OCI-LY1 (cell line): ENCODE measurements at regions not wholly inside any gene's neighbourhood (a gene's known extent, or its start where the extent isn't known, plus 50 kb on each side); places are given as distances from the start of the nearest gene placed in this dataset.

Experiments used
- H2AFZ ChIP-seq: fragments of 200-600 bp; sonication (generic), shearing (Covaris generic); 2 replicates; pipeline ENCODE4 v1.6.0; 2014; ENCODE audit warnings: antibody characterized with exemption, mild to moderate bottlenecking, low read length
- H3F3A ChIP-seq: fragments of 200-600 bp; sonication (generic), shearing (Covaris generic); 2 replicates; pipeline ENCODE4 v1.6.0; 2014; ENCODE audit warnings: mild to moderate bottlenecking, antibody characterized with exemption, low read length, moderate library complexity; ENCODE audit not compliant: insufficient read depth
- H3K27ac ChIP-seq: fragments of 200-600 bp; sonication (generic); 2 replicates; pipeline ENCODE4 v1.5.1; 2014; ENCODE audit warnings: low read length, mixed run types, mild to moderate bottlenecking, low read depth; ENCODE audit not compliant: poor library complexity, severe bottlenecking
- H3K27me3 ChIP-seq: fragments of 200-600 bp; sonication (generic); 2 replicates; pipeline ENCODE4 v1.6.0; 2014; ENCODE audit warnings: antibody characterized with exemption, mild to moderate bottlenecking, low read length, moderate library complexity; ENCODE audit not compliant: insufficient read depth
- H3K36me3 ChIP-seq: fragments of 200-600 bp; sonication (generic); 2 replicates; pipeline ENCODE4 v1.6.1; 2014; ENCODE audit warnings: mild to moderate bottlenecking, antibody characterized with exemption, low read length, moderate library complexity, mixed read lengths; ENCODE audit not compliant: insufficient read depth
- H3K4me1 ChIP-seq: fragments of 200-600 bp; sonication (generic); 2 replicates; pipeline ENCODE4 v1.5.1; 2014; ENCODE audit warnings: mild to moderate bottlenecking, low read length, moderate library complexity; ENCODE audit not compliant: insufficient read depth, severe bottlenecking
- H3K4me2 ChIP-seq: fragments of 200-600 bp; sonication (generic), shearing (Covaris generic); 2 replicates; pipeline ENCODE4 v1.6.1; 2014; ENCODE audit warnings: low read length
- H3K4me3 ChIP-seq: fragments of 200-600 bp; sonication (generic); 2 replicates; pipeline ENCODE4 v1.5.1; 2014; ENCODE audit warnings: low read length, low read depth, mild to moderate bottlenecking, mixed read lengths; ENCODE audit not compliant: poor library complexity, severe bottlenecking
- H3K79me2 ChIP-seq: fragments of 200-600 bp; shearing (Covaris generic); 2 replicates; pipeline ENCODE4 v1.6.1; 2016; ENCODE audit warnings: mixed run types, low read length, mixed read lengths; ENCODE audit not compliant: insufficient read depth
- H3K9ac ChIP-seq: fragments of 200-600 bp; sonication (generic), shearing (Covaris generic); 2 replicates; pipeline ENCODE4 v1.6.1; 2014; ENCODE audit warnings: mild to moderate bottlenecking, low read length, mixed read lengths
- H3K9me2 ChIP-seq: fragments of 200-600 bp; sonication (generic), shearing (Covaris generic); 2 replicates; pipeline ENCODE4 v1.6.1; 2014; ENCODE audit warnings: low read depth, mild to moderate bottlenecking, low read length, mixed read lengths
- H3K9me3 ChIP-seq: fragments of 200-600 bp; shearing (Covaris generic); 2 replicates; pipeline ENCODE4 v1.6.1; 2014; ENCODE audit warnings: low read length, mixed read lengths
- H4K20me1 ChIP-seq: fragments of 200-600 bp; sonication (generic), shearing (Covaris generic); 2 replicates; pipeline ENCODE4 v1.6.0; 2016; ENCODE audit warnings: mild to moderate bottlenecking, low read length; ENCODE audit not compliant: insufficient read depth
- EZH2 ChIP-seq: fragments of 200-600 bp; sonication (generic), shearing (Covaris generic); IDR thresholded peaks from 2 replicates; pipeline ENCODE4 v1.8.0; 2017; ENCODE audit warnings: borderline replicate concordance, mixed run types, mild to moderate bottlenecking, antibody characterized with exemption, low read length, moderate library complexity, mixed read lengths
- TF ChIP-seq, protein P1 (sequence below): fragments of 200-600 bp; sonication (generic), shearing (Covaris generic); IDR thresholded peaks from 2 replicates; pipeline ENCODE4 v1.5.1; 2017; ENCODE audit warnings: mild to moderate bottlenecking, antibody characterized with exemption, low read length, moderate library complexity, mixed read lengths

DNA sequence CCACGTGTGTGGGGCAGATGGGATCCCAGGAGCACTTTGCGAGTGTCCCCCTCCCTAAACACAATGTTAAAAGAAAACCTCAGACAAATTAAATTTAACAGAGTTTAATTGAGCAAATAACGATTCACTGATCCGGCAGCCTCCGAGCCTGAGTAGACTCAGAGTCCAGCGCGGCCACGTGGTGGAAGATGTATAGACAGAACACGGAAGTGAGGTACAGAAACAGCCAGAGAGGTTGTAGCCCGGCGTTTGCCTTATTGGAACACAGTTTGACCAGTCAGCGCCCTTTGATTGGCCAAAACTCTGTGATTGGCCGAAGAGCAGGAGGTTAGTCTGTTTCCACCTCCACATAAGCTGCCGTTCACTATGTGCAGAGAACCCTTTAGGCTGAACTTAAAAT, 363.0 kb upstream of the IRX2 start:
- H3K4me3 ChIP-seq: no peak overlapping the region
- no peaks in the 10 kb centered on the region for H3K27me3 ChIP-seq
- H3K79me2 ChIP-seq: no peaks in the 10 kb centered on the region
- no peaks in the 10 kb centered on the region for H3K9me3 ChIP-seq
- no peaks in the 10 kb centered on the region for H3K9me2 ChIP-seq
- TF ChIP-seq, protein P1, sequence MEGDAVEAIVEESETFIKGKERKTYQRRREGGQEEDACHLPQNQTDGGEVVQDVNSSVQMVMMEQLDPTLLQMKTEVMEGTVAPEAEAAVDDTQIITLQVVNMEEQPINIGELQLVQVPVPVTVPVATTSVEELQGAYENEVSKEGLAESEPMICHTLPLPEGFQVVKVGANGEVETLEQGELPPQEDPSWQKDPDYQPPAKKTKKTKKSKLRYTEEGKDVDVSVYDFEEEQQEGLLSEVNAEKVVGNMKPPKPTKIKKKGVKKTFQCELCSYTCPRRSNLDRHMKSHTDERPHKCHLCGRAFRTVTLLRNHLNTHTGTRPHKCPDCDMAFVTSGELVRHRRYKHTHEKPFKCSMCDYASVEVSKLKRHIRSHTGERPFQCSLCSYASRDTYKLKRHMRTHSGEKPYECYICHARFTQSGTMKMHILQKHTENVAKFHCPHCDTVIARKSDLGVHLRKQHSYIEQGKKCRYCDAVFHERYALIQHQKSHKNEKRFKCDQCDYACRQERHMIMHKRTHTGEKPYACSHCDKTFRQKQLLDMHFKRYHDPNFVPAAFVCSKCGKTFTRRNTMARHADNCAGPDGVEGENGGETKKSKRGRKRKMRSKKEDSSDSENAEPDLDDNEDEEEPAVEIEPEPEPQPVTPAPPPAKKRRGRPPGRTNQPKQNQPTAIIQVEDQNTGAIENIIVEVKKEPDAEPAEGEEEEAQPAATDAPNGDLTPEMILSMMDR: no peak
- TF ChIP-seq EZH2: no peak
- no peak overlapping the region for H2AFZ ChIP-seq
- H3F3A ChIP-seq: no peaks in the 10 kb centered on the region
- no peaks in the 10 kb centered on the region for H3K36me3 ChIP-seq
- no peak overlapping the region for H3K27ac ChIP-seq
- no peak overlapping the region for H3K9ac ChIP-seq
- H4K20me1 ChIP-seq: no peaks in the 10 kb centered on the region
- no peak overlapping the region for H3K4me2 ChIP-seq
- H3K4me1 ChIP-seq: no peaks in the 10 kb centered on the region

DNA sequence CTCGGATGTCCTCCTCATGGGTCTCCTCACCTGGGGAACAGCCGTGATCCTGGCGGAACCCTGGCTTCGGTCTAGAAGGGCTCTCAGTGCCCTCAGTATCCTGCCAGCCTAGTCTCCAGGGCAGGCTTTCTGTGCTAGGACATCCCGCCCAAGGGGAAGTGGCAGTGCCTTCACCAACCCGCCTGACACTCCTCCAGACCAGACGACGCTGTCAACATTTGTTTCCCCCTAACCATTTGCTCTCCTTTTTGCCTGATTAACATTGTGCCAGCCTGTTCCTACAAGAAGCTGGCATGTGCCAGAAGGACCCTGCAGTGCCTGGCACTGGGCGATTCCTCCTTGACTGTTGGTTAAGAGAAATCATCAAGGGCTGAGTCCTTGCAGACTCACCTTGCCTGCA, 358.9 kb upstream of the IRX2 start:
- H3K9ac ChIP-seq: no peak overlapping the region
- H3K36me3 ChIP-seq: no peaks in the 10 kb centered on the region
- H3K79me2 ChIP-seq: no peaks in the 10 kb centered on the region
- H4K20me1 ChIP-seq: no peaks in the 10 kb centered on the region
- no peaks in the 10 kb centered on the region for H3F3A ChIP-seq
- H3K4me2 ChIP-seq: no peak overlapping the region
- no peaks in the 10 kb centered on the region for H3K9me2 ChIP-seq
- no peaks in the 10 kb centered on the region for H3K27me3 ChIP-seq
- H3K27ac ChIP-seq: no peak overlapping the region
- no peaks in the 10 kb centered on the region for H3K9me3 ChIP-seq
- no peak overlapping the region for H3K4me3 ChIP-seq
- H2AFZ ChIP-seq: no peak overlapping the region
- TF ChIP-seq EZH2: no peak
- TF ChIP-seq, protein P1: no peak
- H3K4me1 ChIP-seq: no peaks in the 10 kb centered on the region

DNA sequence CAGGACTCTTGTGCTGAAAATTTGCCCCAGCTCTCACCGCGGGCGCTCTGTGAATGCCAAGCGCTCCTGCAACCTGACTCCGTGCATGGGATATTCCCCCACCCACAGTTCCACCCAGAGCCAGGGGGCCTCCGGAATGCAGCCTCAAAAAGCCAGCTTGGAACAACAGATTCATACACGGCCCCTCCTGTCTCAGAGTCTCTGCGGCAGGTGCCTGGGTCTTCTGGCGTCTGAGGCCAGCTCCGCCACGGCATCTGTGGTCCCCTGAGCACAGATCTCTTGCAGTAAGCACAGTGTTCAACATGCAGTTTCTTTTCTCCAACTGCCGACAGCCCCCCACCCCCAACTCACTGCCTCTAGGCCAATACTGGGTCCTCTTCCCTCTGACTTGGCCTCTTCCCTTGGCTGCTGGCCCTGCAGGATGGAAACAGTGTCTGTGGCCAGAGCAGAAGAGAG, 355.7 kb upstream of the IRX2 start:
- Histone ChIP-seq H3K4me2 (no peak overlapping the region), H2AFZ (no peak overlapping the region), H3K36me3 (no peaks in the 10 kb centered on the region), H3K27ac (no peak overlapping the region), H3K79me2 (no peaks in the 10 kb centered on the region), H3K4me1 (no peaks in the 10 kb centered on the region), H3K9me2 (no peaks in the 10 kb centered on the region), H3K4me3 (no peak overlapping the region), H3F3A (no peaks in the 10 kb centered on the region), H3K9me3 (no peaks in the 10 kb centered on the region), H4K20me1 (no peaks in the 10 kb centered on the region), H3K9ac (no peak overlapping the region), H3K27me3 (no peaks in the 10 kb centered on the region)
- no peak for TF ChIP-seq EZH2
- TF ChIP-seq, protein P1: no peak
